IPS DF 4.7 (cell line): ENCODE measurements at regions not wholly inside any gene's neighbourhood (a gene's known extent, or its start where the extent isn't known, plus 50 kb on each side); places are given as distances from the start of the nearest gene placed in this dataset.

Source experiments
- DNase-seq: peaks from one replicate; pipeline ENCODE4 v3.0.0-alpha.2; 2013; ENCODE audit warnings: low spot score; ENCODE audit errors: extremely low read depth

DNA sequence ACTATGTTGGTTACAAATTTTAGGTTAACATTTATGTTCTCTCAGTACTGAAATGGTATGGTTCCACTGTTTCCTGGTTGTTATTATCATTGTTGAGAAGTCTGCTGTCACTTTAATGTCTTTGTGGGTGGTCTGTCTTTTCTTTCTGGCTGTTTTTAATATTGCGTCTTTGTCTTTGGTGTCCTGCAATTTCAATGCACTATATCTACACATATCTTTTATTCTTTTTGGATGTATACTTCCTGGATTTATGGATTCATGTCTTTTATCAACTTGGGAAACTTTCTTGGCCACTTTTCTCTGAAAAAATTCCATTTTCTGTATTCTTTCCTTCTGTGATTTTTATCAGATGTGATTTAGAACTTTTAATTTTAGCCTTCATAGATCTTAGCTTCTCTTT is 250.2 kb downstream of the BUB3 start:
- DNase-seq, result no peak

DNA sequence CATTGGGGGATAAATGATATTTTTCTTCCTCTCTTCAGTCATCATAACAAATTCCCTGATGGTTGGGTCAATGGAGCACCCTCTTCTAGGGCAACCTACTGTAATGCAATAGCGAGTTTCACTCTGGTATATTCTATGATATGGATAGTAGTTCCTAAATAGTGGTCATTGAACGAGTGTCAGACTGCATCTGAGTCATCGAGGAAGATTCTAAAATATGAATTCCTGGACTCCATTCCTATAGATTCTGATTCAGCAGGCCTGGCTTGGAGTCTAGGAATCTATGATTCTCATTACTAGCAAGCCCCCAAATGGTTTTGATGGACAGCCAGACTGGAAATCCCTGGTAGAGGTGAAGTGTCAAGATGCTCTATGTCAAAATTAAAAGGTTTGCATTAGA is 254.5 kb downstream of the BUB3 start:
- no peak for DNase-seq

- DNase-seq, result no peak
These were observed 255.2 kb downstream of the BUB3 start for GRCh38 chr10:123409426-123409825.

- DNase-seq, result no peak
These were observed 255.7 kb downstream of the BUB3 start for GRCh38 chr10:123409884-123410283.

GRCh38 chr10:123413353-123413752 is 252.8 kb upstream of the GPR26 start:
- DNase-seq, result no peak

- no peak for DNase-seq
These were observed 250.6 kb upstream of the GPR26 start for GRCh38 chr10:123415523-123415922.

- no peak for DNase-seq
These were observed 248.7 kb upstream of the GPR26 start for GRCh38 chr10:123417414-123417813.

- DNase-seq, result no peak
These were observed 244.7 kb upstream of the GPR26 start for GRCh38 chr10:123421461-123421860.

DNA sequence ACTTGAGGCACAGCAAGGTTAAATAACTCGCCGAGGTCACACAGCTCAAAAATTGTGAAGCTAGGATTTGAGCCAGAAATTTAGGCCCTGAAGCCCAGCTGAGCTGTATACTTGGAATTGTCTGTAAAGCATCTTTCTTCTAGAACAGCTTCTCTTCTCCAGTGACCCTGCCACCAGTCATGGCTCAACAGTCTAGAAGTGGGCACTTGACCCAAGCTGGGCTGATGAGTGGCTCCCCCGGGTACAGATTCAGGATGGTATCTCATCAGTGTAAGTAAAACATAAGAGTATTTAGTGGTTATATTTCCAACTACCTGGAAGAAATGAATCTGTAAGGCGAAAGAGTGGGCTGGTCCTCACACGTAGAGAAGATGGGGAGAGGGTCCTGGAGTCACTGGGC is 243.9 kb upstream of the GPR26 start:
- DNase-seq, result no peak

GRCh38 chr10:123424537-123424936 is 241.6 kb upstream of the GPR26 start:
- no peak for DNase-seq

- no peak for DNase-seq
These were observed 240.5 kb upstream of the GPR26 start for GRCh38 chr10:123425680-123426079.

DNA sequence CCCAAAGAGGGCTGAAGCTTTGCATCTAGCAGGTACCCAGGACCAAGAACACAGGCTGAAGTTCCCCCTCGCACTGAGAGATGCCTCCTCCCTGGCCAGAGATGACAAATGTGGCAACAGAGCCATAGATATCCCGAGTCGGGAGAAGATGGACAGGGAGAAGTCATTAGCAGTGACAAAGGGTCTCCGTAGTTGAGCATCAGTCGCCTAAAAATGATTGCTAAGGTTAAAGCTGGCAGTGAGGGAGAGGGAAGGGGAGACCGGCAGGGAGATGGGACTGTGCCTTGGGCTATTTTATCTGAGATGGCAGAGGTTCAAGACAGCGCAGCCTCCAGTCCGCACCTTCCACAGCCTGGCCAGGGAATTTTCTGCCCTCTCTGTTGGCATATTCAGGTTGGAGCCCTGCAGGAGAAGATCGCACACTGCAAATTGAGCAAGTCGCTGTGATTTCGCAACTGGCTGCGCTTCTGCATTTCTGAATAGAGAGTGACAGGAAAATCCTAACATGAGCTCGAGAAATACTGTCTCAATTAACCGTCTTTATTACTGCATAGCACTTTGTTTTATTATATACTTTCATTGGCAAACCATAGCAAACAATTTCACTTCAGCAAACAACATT is 238.9 kb upstream of the GPR26 start:
- no peak for DNase-seq

DNA sequence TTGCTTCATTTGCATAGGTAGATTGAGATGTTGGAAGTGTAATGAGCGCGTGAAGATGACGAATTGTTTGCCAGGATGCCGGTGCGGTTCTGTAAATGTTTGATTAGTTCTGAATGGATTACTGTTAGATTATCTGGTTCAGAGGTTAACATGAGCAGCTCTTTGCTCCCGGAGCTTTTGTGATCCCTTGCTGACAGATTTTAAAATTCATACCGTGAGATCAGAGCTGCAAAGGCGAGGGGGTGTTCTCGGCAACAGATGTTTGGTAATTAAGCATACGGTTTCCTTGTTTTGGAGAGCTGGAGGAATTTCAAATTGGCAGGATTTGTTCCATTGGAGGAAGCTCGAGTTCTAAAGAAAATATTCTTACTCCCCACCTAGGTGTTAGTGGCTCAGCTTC is 237.8 kb upstream of the GPR26 start:
- no peak for DNase-seq

DNA sequence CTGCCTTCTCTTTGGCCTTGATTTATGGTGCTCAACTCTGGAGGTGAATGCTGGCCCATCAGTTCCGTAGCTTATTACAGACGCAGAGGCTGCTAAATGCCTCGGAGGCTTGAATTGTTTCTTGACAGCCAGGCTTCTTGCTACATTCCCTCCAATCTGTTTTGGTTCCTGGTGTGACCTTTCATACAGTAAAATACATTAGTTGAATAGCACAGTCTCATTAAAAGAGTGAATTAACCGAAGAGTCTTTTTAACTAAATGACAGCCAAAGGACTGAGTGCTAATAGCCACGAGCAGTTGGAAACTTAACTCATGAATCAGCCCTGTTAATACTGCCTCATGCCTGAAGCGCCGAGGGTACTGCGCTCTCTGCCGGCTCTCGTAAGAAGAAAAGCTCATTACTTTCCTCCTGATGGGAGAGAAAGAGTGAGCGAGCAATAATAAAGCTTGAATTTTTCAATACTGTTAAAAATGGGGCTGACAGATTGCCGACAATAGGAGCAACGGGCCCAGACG is 236.4 kb upstream of the GPR26 start:
- DNase-seq, result no peak

DNA sequence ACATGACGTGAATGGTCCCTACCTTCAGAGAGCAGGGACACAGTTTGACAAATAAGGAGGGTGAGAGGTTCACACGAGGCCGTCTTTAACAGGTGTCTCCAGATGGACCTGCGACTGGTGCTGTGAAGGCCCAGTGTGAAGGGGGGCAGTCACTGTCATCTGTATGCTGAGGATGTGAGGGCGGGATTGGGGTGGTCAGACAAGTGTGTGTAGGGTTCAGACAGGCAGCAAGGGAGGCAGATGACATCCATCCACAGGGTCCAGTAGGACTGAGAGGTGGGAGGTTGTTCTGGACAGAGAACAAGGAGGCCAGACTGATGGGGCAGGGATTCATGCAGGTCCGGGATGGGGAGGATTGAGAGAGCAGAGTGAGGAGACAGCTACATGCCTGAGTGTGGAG is 232.6 kb upstream of the GPR26 start:
- no peak for DNase-seq

GRCh38 chr10:123434435-123435039 is 231.6 kb upstream of the GPR26 start:
- DNase-seq, result no peak

DNA sequence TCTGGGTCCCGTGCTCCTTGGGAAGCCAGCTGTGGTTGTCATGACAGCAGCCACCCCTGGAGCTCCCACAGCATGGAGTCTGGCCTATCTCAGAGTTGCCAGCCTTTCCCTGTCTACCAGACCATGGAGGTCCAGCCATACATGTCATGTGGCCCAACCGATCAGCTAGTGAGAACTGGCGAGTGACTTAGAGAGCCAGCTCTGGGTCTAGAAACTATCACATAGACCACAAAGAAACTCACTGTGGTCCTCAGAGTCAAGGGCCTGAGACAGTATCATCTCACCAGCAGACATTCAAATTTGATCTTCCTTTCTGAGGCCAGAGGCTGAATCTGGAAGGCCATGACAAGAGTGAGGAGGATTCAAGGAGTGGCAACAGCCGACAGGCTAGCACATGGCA is 223.3 kb upstream of the GPR26 start:
- no peak for DNase-seq

DNA sequence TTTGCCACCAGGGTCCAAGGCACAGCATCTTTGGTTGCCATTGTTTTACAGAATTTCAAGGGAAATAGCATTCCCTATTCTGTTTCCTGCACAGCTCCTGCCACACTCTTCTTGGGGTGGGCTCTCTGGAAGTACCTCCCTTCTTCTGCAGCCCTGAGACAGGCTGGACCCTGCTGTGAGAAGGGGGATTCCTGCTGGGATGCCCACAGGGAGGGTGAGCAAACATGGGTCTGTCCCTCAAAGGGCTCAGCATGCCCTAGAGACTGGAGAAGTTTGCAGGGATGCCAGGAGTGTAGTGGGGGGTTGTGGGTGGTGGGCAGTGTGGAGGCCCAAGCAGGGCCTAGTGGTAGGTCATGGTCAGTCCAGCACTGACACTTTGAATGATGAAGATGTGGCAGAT is 222.2 kb upstream of the GPR26 start:
- DNase-seq, result no peak

DNA sequence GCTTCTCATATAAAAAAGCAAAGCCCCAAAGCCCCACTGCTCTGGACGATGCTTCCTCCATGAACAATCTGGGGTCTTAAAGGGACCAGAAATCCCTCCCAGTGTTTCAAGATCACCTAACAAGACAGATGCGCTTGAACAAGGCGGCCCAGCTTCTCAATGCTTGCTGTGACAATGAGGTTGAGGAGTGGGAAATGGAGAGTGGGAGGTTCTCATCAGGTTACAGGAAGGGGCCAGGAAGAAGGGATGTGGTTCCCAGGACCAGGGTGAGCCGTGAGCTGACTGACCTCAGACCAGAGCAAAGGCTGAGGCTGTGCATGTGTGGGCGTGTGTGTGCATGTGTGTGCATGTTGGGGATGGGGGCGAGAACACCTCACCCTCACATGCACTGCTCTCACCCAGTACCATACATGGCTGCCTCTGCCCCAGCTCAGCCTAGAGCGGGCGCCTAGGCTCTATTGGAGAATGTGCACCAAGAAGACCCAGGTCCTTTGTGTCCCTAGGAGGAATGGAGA is 220.8 kb upstream of the GPR26 start:
- no peak for DNase-seq

GRCh38 chr10:123446449-123447156 is 219.6 kb upstream of the GPR26 start:
- no peak for DNase-seq

DNA sequence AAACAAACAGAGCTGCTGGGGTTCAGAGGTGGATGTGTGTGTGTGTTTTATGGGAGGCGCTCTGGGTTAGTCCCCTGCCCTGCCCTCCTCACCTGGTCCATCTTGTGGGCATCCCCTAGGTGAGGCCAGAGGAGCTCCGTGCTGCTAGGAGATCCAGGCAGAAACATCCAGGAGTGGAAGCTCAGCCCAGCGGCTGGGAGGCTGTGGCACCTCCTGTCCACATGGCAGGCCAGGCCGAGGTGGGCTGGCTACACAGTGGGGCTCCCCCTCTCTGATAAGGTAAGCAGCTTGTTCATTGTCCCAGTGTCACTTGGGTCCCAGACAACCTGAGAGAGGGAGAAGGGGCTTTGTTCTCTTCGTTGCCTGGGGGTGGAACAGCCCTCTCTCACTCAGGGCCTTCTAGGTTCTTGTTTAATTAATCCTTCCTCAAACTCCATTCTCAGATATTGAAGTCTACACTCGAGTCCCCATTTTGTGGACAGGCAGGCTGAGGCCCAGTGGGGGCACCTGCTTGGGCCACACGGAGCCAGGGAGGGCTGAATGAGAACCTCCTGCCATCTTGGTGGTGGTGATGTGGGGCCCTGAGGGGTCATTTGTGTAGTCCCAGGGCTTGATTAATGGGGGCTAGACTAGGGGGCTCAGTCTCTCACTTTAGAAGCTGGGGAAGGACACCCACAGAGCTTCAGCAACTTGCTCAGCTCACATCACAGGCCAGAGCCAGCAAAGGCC is 216.8 kb upstream of the GPR26 start:
- DNase-seq, result no peak
